ENCODE measurements at regions not wholly inside any gene's neighbourhood (a gene's known extent, or its start where the extent isn't known, plus 50 kb on each side); places are given as distances from the start of the nearest gene placed in this dataset.

- Histone ChIP-seq H3K4me1 (ENCODE audit: control insufficient read depth, extremely low read depth, insufficient read depth, low read length) (peaks cover 13% of the 10 kb centered on the region), H3K4me3 (replicated peaks in 1 of 3; ENCODE audit: insufficient read depth in 1 of 3, low read depth in 1 of 3, low read length in 3 of 3) (no peak overlapping the region), H3K79me2 (ENCODE audit: control insufficient read depth, insufficient read depth, low read length) (no peaks in the 10 kb centered on the region), H3K4me2 (ENCODE audit: insufficient read depth, low read length) (no peak overlapping the region), H4K20me1 (replicated peaks; ENCODE audit: control insufficient read depth, extremely low read depth, insufficient read depth, low read length) (no peaks in the 10 kb centered on the region), H3K27me3 (ENCODE audit: control insufficient read depth in 2 of 2, insufficient read depth in 2 of 2, low read length in 2 of 2) (no peaks in the 10 kb centered on the region), H2AFZ (ENCODE audit: low read depth, low read length) (no peak overlapping the region), H3K9me1 (replicated peaks; ENCODE audit: control insufficient read depth, extremely low read depth, insufficient read depth, low read length) (no peaks in the 10 kb centered on the region), H3K9me3 (replicated peaks; ENCODE audit: control insufficient read depth, insufficient read depth, low read length) (peaks cover 2% of the 10 kb centered on the region), H3K9ac (replicated peaks; ENCODE audit: extremely low read depth, insufficient read depth, low read length) (no peak overlapping the region), H3K36me3 (ENCODE audit: control insufficient read depth in 2 of 2, extremely low read depth in 1 of 2, insufficient read depth in 2 of 2, low read length in 2 of 2) (no peaks in the 10 kb centered on the region), H3K27ac (ENCODE audit: insufficient read depth, low read depth, low read length) (no peak overlapping the region)
- FAIRE-seq (no peak), DNase-seq (ENCODE audit: low read depth, low spot score) (no peak)
- POLR2A ChIA-PET: no interaction called here
- CTCF ChIA-PET: no interaction called here
- dilution Hi-C loops (cut with MboI; ENCODE audit: extremely low pct_ligation_motif_present, low sequenced_read_pairs): no loop called here
- TF ChIP-seq POLR2A (IDR thresholded peaks at IDR 0.05; ENCODE audit: low read depth, low read length) (no peak), GATA2 (IDR thresholded peaks at IDR 0.05; ENCODE audit: insufficient read depth, insufficient read length, low read depth, low read length) (no peak), MYC (IDR thresholded peaks at IDR 0.05; ENCODE audit: low read depth, low read length) (no peak), EZH2 (IDR thresholded peaks at IDR 0.05; ENCODE audit: borderline replicate concordance, low read depth, low read length, severe bottlenecking) (no peak), JUN (IDR thresholded peaks at IDR 0.05; ENCODE audit: borderline replicate concordance, insufficient read depth, insufficient read length, low read depth) (no peak), POLR2AphosphoS5 (IDR thresholded peaks at IDR 0.05; ENCODE audit: insufficient read depth, low read depth, low read length) (no peak), FOS (IDR thresholded peaks at IDR 0.05; ENCODE audit: borderline replicate concordance, insufficient read depth, low read length) (no peak)
- TF ChIP-seq, protein P1, sequence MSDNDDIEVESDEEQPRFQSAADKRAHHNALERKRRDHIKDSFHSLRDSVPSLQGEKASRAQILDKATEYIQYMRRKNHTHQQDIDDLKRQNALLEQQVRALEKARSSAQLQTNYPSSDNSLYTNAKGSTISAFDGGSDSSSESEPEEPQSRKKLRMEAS (IDR thresholded peaks at IDR 0.05; ENCODE audit: insufficient read depth, insufficient read length): no peak
- TF ChIP-seq, protein P2, sequence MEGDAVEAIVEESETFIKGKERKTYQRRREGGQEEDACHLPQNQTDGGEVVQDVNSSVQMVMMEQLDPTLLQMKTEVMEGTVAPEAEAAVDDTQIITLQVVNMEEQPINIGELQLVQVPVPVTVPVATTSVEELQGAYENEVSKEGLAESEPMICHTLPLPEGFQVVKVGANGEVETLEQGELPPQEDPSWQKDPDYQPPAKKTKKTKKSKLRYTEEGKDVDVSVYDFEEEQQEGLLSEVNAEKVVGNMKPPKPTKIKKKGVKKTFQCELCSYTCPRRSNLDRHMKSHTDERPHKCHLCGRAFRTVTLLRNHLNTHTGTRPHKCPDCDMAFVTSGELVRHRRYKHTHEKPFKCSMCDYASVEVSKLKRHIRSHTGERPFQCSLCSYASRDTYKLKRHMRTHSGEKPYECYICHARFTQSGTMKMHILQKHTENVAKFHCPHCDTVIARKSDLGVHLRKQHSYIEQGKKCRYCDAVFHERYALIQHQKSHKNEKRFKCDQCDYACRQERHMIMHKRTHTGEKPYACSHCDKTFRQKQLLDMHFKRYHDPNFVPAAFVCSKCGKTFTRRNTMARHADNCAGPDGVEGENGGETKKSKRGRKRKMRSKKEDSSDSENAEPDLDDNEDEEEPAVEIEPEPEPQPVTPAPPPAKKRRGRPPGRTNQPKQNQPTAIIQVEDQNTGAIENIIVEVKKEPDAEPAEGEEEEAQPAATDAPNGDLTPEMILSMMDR (IDR thresholded peaks at IDR 0.05; ENCODE audit: extremely low read depth in 1 of 2, insufficient read depth in 1 of 2, low read depth in 1 of 2, low read length in 2 of 2): no peak
- no TSS peak for BruUV-seq (replicated peaks)
- intact Hi-C loops (cut with micrococcal nuclease): no loop called here
Observed at GRCh38 chr2:42864641-42865280, 72.4 kb upstream of the HAAO start.

All from endothelial cell of umbilical vein (primary cell).